Epithelial cell of prostate (primary cell): ENCODE measurements at regions not wholly inside any gene's neighbourhood (a gene's known extent, or its start where the extent isn't known, plus 50 kb on each side); places are given as distances from the start of the nearest gene placed in this dataset.
"Not testable (repeated sequence)": the region's sequence is repeated elsewhere in the genome, so short reads cannot be mapped to it uniquely, and the experiment has no call there.

Source experiments
- DNase-seq: peaks from one replicate; pipeline ENCODE4 v3.0.0-alpha.2; 2011; ENCODE audit warnings: low read depth, low spot score
- H3K27ac ChIP-seq: fragments of 450-650 bp; 2 replicates; pipeline ENCODE4 v1.5.1; 2017; ENCODE audit warnings: mild to moderate bottlenecking

GRCh38 chrX:55326985-55327384 is 62.3 kb upstream of the PAGE3 start:
- no peak overlapping the region for H3K27ac ChIP-seq
- DNase-seq: no peak

GRCh38 chrX:55335296-55335695 is 70.6 kb upstream of the PAGE3 start:
- DNase-seq: no peak
- H3K27ac ChIP-seq: no peak overlapping the region

GRCh38 chrX:55336176-55336575 is 71.5 kb upstream of the PAGE3 start:
- no peak overlapping the region for H3K27ac ChIP-seq
- DNase-seq: no peak

- peak overlapping the region; percentile 62 for H3K27ac ChIP-seq
- DNase-seq: no peak
Observed at GRCh38 chrX:55340896-55341433, 76.2 kb upstream of the PAGE3 start.

- DNase-seq: peak; percentile 14
- H3K27ac ChIP-seq: no peak overlapping the region
Observed at GRCh38 chrX:55342533-55343501, 78.1 kb upstream of the PAGE3 start.

- H3K27ac ChIP-seq: no peak overlapping the region
- no peak for DNase-seq
Observed at GRCh38 chrX:55356609-55357008, 91.9 kb upstream of the PAGE3 start.

- H3K27ac ChIP-seq: no peak overlapping the region
- no peak for DNase-seq
Observed at GRCh38 chrX:55357236-55357635, 92.5 kb upstream of the PAGE3 start.

GRCh38 chrX:55379396-55379795 is 72.5 kb upstream of the MAGEH1 start:
- no peak overlapping the region for H3K27ac ChIP-seq
- no peak for DNase-seq

- H3K27ac ChIP-seq: no peak overlapping the region
- no peak for DNase-seq
Observed at GRCh38 chrX:55389376-55389775, 62.6 kb upstream of the MAGEH1 start.

- DNase-seq, H3K27ac ChIP-seq: not testable (repeated sequence)
Observed at GRCh38 chrX:55396836-55397235, 55.1 kb upstream of the MAGEH1 start.
